GM18951 (cell line): ENCODE measurements at regions not wholly inside any gene's neighbourhood (a gene's known extent, or its start where the extent isn't known, plus 50 kb on each side); places are given as distances from the start of the nearest gene placed in this dataset.

Experiments
- POLR2A ChIP-seq: IDR thresholded peaks from 4 replicates; pipeline ENCODE4 v1.6.1; 2011; ENCODE audit warnings: mild to moderate bottlenecking; ENCODE audit not compliant: insufficient read length, insufficient read depth; ENCODE audit errors: extremely low read depth
- in situ Hi-C: fragments of 300-500 bp; cut with MboI; formaldehyde crosslinking; loops from one replicate; pipeline ENCODE4 v1.12.0; 2022; ENCODE audit warnings: low sequenced_read_pairs, mixed read lengths, inconsistent platforms; ENCODE audit not compliant: unreplicated experiment

DNA sequence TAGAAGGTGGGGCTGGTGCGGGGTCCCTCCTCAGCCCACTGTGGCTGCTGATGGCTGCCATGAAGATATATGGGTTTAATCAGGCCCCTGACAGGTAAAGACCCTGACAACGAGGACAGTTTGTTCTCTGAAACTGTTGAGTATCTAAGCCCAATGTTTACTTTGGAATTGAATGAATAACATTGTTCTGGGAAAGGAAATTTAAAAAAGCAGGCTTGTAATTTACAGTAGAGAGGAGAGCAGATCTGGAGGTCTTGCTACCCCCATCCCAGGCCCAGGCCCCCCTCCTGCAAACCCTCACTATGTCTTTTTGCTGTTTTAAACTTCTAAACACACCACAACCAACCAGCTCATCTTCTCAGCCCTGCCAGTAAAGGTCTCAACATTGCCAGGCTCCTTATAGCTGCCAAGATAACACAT lies 171.3 kb downstream of the CDC5L start:
- no peak for TF ChIP-seq POLR2A
- in situ Hi-C loops, result no loop called here

DNA sequence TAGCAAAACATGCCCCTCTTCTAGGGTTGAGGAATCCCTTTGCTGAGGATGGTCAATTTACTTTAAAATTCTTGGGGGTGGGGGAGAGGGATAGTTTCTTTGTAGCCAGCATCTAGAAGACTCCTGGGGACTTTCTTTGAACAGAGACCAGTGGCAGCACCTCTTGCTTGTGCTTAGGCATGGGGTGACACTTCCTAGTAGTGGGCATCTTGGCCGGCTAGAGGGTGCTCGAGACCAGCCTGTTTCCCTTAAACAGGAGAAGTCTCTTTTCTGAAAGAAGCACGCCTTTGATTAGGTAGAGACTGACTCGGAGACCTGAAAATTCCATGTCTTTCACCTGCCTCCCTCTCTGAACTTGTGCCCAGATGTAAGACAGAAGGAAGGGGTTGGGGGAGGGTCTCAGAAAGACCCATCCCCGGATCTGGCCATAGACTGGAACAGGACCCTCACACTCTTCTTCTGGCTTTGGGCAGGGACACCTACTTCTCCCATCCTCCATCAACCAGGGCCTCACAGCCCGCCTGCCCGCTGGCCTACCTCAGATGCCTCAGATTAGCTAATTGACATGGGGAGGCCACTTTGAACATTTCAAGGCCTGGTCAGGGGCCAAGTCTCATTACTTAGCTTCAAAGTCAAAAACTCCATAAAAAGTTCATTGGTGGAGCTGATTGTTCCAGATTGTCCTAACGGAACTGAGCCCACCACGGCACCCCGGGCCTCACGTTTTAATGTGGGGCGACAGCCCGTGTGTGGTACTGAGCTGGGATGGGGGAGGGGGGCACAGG lies 172.2 kb downstream of the CDC5L start:
- TF ChIP-seq POLR2A, result no peak
- in situ Hi-C loops, result no loop called here

DNA sequence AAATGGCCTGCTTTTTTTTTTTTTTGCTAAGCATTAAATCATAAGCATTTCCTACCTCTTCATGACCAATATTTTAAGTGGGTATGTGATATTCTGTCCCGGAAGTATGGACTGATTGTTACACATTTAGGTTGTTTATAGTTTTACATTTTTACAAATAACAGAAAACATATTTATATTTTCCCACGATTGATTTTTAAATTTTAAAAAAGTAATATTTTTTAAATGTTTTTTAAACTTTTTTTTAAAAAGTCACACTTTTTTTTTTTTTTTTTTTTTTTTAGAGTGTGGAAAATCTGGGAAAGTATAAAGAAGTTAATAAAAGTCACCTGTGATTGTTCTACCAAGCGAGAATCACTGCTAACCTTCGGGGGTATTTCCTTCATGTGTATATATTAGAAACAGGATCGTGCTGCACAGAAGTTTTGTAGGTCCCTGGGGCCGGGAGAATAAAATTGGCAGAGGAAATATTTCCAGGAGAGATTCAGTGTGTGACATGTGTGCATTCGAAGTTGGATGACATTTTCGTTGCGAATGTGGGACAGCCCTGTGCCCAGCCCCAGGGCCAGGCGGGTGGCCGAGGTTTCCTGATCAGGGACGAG lies 173.1 kb downstream of the CDC5L start:
- TF ChIP-seq POLR2A, result no peak
- in situ Hi-C loops, result no loop called here

DNA sequence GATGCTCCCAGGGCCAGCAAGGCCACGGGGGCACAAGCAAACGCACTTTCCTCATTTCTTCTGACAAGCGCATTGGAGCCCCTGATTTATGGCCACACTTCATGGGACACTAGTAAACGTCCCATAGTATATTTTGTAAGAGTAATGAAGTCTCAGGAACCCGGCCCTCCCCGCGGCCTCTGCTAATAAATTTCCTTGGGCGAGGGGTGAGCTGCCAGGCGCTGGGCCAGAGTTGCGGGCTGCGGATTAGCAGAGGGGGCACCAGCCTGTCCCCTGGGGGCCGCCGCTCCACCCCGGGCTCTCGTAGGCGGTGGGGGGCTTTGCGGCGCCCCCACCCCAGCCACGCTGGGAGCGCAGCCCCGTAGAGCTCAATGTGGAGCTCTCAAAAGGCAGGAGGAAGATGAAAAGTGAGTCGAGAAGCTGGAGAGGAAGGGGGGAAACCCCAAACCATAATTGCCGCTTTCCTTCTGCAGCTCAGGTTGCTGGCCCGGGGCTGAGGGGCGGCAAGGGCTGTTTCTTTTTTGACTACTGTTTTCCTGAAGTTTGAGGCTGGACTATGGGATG lies 173.6 kb downstream of the CDC5L start:
- no peak for TF ChIP-seq POLR2A
- in situ Hi-C loops, result no loop called here

DNA sequence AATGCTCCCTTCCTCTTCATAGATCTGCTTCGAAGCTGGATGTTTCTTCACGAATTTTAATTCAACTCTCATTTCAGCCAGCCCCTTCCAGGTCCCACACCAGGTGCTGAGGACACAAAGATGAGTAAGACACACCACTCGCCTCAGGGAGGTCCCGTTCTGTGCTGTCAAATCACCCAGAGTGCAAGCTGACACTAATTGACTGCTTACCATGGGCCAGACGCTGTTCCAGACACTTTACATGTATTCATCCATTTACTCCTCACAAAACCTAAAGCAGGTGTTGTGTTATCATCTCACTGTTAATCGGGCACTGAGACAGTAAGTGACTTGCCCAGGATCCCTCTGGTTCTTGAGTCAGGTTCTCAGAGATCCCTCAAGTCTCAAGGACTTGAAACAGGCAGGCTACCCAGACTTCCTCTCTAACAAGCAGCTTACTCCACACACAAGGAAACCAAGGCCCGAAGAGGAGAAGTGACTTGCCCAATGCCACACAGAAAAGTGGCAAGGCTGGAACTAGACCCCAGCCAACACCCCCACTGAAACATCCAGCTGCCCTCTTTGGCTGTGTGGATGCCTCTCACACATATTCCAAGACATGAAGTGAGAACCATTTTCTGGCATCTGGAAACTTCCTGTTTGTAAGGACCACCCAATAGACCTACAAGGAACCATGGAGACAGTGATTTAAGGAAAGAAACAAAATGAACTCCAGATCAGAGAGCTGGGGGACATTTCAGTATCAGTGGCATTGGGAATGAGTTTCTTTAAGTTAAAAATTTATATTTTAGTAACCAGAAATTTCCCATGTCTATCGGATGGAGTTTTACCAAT lies 174.5 kb downstream of the CDC5L start:
- no peak for TF ChIP-seq POLR2A
- in situ Hi-C loops, result no loop called here

DNA sequence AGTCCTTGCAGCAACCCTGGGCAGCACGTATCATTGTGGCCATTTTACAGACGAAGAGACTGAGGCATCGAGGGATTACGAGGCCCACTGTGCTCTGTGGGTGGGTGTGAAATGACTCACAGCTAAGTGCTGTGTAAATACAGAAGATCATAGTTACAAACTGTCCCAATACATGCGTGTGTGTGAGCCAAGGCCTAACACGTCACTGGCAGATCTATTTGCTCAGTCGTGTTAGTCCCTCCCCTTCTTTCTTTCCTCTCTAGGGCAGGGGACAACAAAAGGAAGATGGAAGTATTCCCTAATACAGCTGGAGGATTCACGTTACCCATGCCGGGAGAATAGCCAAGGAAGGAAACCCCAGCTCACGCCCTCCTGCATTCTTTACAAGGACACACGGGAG lies 175.9 kb downstream of the CDC5L start:
- in situ Hi-C loops, result no loop called here
- TF ChIP-seq POLR2A, result no peak

DNA sequence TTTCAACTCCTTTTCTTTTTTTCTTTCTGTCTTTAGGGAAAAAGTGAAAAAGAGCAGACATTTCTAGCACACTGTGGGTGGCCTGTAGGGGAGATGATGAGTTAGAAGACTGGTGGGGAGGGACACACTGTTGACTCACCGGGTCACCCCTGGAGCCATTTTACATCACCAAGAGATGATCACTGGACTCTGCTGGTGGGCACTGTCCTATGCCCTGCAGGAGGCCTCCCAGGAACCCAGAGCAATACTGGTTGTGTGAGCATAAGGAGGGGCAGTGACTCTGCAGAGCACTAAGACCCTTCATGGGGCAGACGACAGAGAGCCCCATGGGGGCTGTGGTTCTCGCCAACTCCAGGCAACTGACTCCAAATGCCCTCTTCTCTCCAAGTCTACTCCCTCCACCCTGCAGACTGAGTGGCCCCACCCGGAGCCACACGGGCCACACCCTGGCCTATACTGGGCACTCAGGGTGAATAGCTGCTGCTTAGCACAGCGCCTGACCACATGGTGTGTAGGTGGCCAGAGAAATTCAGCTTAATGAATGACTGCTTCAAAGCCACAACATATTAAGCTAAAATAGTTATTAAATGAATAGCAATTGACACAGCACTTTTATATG lies 177.5 kb downstream of the CDC5L start:
- in situ Hi-C loops, result no loop called here
- no peak for TF ChIP-seq POLR2A

DNA sequence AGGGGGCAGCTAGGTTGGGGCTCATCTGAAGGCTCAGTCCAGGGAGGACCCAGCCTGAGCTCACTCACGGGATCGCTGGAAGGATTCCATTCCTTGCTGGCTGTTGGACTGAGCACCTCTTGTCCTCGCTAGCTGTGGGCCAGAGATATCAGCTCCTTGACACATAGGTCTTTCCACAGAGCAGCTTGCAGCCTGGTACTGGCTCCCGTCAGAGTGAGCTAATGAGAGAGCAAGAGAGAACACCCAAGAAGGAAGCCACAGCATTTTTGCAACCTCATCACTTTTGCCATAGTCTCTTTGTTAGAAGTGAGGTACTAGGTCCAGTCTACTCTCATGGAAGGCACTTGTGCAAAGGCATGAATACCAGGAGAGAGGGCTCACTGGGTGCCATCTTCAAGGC lies 179.9 kb downstream of the CDC5L start:
- in situ Hi-C loops, result no loop called here
- TF ChIP-seq POLR2A, result no peak

DNA sequence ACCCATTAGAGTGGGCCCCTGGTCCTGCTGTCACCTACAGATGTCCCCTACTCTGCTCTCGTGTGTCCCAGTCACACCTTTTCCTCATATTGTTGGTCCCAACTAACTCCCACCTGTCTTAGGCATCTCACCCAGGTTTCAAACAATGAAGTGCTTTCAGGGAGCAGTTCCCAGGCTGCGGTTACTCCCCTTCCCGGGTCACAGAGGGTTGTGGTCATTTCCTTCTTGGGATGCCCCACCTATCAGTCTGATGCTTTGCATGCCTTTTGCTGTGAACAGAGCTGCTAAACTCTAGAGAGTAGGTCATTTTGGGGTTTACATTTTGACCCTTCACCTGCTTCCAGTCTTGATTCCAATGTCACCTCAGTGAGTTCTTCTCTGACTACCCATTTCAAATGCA lies 181.6 kb downstream of the CDC5L start:
- in situ Hi-C loops, result no loop called here
- TF ChIP-seq POLR2A, result no peak

DNA sequence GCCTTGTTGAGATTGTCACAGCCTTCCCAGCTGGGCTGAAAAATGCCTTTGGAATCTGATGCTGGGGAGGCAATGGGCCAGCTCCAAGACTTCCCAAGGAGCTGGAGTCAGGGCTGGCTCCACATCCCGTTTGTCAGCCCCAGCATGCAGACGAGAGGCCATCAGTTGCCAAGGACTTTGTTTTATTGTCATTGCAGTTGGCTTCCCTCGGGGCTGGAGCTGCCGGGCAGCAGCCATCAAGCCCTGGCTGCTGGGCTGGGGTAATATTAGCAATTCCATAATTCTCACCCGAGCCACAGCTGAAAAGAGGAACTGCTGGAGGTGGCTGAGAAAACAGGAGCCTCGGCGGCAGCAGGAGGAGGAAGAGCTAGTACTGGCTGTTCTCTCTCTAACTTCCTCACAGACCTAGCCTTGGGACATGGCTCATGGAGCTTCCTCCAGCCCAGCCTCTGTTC lies 182.5 kb downstream of the CDC5L start:
- in situ Hi-C loops, result no loop called here

DNA sequence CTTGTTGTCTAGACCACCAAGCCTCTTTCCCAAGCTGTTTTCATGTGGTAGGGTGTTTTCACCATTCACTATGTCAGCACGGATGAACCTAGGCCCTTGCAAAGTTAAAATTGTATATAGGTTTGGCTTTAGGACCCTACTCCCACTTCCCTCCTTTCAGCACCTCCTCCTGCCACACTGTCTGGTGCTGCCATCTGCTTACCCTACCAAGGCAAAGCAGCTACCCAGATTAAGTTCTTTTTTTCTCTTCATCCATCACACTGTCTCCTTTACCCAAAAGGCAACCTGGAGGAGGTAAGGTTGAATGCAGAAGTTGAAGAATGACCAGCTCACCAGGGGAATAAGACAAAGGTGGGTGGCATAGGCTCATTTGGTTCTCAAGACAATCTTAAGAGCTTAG lies 184.0 kb downstream of the CDC5L start:
- TF ChIP-seq POLR2A, result no peak
- in situ Hi-C loops, result no loop called here

More for the DNA sequence above, 182.5 kb downstream of the CDC5L start:
- no peak for TF ChIP-seq POLR2A

DNA sequence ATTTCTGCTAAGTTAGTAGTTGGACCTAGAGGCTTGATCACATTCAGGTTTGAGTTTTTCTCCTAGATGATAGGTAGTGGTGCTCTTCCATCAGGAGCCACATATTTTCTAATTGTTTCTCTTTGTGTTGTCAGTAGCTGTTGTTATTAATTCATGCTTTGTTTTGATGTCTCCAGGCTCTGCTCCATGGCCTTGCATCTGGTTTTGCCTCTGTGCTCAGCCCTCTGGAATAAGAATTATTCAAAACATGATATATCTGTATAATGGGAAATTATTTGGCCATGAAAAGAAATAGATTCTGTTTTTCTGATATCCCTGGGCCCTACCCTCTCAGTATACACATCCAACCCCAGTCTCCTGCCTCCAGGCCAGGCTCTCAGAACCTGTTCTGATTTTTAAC lies 184.8 kb downstream of the CDC5L start:
- no peak for TF ChIP-seq POLR2A
- in situ Hi-C loops, result no loop called here

DNA sequence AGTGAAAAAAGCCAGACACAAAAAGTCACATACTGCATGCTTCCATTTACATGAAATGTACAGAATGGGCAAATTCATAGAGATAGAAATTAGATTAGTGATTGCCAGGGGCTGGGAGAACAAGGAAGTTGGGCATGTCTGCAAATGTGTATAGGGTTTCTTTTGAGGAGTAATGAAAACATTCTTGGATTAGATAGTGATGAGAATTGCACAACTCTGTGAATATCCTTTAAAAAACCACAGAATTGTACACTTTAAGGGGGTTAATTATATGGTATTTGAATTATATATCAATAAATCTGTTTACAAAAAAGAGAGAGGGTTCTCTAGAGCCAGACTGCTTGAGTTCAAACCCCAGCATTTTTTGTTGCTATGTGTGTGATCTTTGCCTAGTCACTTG lies 188.1 kb downstream of the CDC5L start:
- in situ Hi-C loops, result no loop called here
- TF ChIP-seq POLR2A, result no peak
